Ishikawa (cell line): ENCODE measurements at regions not wholly inside any gene's neighbourhood (a gene's known extent, or its start where the extent isn't known, plus 50 kb on each side); places are given as distances from the start of the nearest gene placed in this dataset.

ENCODE experiments used
- CEBPB ChIP-seq: IDR thresholded peaks from 2 replicates; pipeline ENCODE4 v1.6.1; 2012
- CREB1 ChIP-seq: IDR thresholded peaks from 2 replicates; pipeline ENCODE4 v1.6.1; 2012; ENCODE audit warnings: low read depth
- EGR1 ChIP-seq: IDR thresholded peaks from 2 replicates; pipeline ENCODE4 v1.6.1; 2012
- EP300 ChIP-seq: IDR thresholded peaks from 2 replicates; pipeline ENCODE4 v1.6.1; 2012; ENCODE audit warnings: borderline replicate concordance
- FOXM1 ChIP-seq: IDR thresholded peaks from 2 replicates; pipeline ENCODE4 v1.6.1; 2012; ENCODE audit warnings: low read depth, borderline replicate concordance
- MAX ChIP-seq: IDR thresholded peaks from 2 replicates; pipeline ENCODE4 v1.6.1; 2012
- NFIC ChIP-seq: IDR thresholded peaks from 2 replicates; pipeline ENCODE4 v1.6.1; 2012
- RAD21 ChIP-seq: IDR thresholded peaks from 2 replicates; pipeline ENCODE4 v1.6.1; 2012; ENCODE audit warnings: low read depth
- REST ChIP-seq: IDR thresholded peaks from 2 replicates; pipeline ENCODE4 v1.6.1; 2012; ENCODE audit warnings: low read depth, mild to moderate bottlenecking
- TAF1 ChIP-seq: IDR thresholded peaks from 2 replicates; pipeline ENCODE4 v1.6.1; 2012; ENCODE audit warnings: low read depth, mild to moderate bottlenecking
- TCF12 ChIP-seq: IDR thresholded peaks from 2 replicates; pipeline ENCODE4 v1.6.1; 2012; ENCODE audit warnings: low read depth
- TEAD4 ChIP-seq: IDR thresholded peaks from 2 replicates; pipeline ENCODE4 v1.6.1; 2012
- USF1 ChIP-seq: IDR thresholded peaks from 2 replicates; pipeline ENCODE4 v1.6.1; 2012
- YY1 ChIP-seq: IDR thresholded peaks from 2 replicates; pipeline ENCODE4 v1.6.1; 2012; ENCODE audit warnings: low read depth
- ZBTB7A ChIP-seq: IDR thresholded peaks from 2 replicates; pipeline ENCODE4 v1.6.1; 2012; ENCODE audit warnings: low read depth

GRCh38 chr17:36675786-36676185, 74.4 kb downstream of the MRM1 start:
- TF ChIP-seq NFIC (no peak), TEAD4 (no peak), EGR1 (no peak), ZBTB7A (no peak), EP300 (no peak), USF1 (no peak), FOXM1 (no peak), YY1 (no peak), REST (no peak), CREB1 (no peak), TAF1 (no peak), TCF12 (no peak), MAX (no peak), RAD21 (no peak), CEBPB (no peak)

GRCh38 chr17:36679815-36680467, 78.6 kb downstream of the MRM1 start:
- no peak for TF ChIP-seq EP300
- TF ChIP-seq FOXM1: no peak
- no peak for TF ChIP-seq TCF12
- TF ChIP-seq MAX: no peak
- TF ChIP-seq EGR1: no peak
- TF ChIP-seq NFIC: no peak
- no peak for TF ChIP-seq ZBTB7A
- no peak for TF ChIP-seq TAF1
- no peak for TF ChIP-seq RAD21
- TF ChIP-seq YY1: no peak
- no peak for TF ChIP-seq REST
- no peak for TF ChIP-seq CEBPB
- TF ChIP-seq TEAD4: no peak

GRCh38 chr17:36680701-36681202, 79.4 kb downstream of the MRM1 start:
- TF ChIP-seq CEBPB (no peak), TCF12 (no peak), ZBTB7A (no peak), TAF1 (no peak), RAD21 (no peak), MAX (no peak), FOXM1 (no peak)

GRCh38 chr17:36682773-36683172, 81.4 kb downstream of the MRM1 start:
- TF ChIP-seq ZBTB7A: no peak
- TF ChIP-seq FOXM1: no peak
- no peak for TF ChIP-seq TCF12
- TF ChIP-seq REST: no peak
- no peak for TF ChIP-seq TEAD4
- TF ChIP-seq NFIC: no peak
- TF ChIP-seq EP300: no peak
- no peak for TF ChIP-seq CREB1
- TF ChIP-seq MAX: no peak
- TF ChIP-seq RAD21: no peak
- TF ChIP-seq TAF1: no peak
- no peak for TF ChIP-seq USF1
- TF ChIP-seq CEBPB: no peak
- TF ChIP-seq EGR1: no peak
- TF ChIP-seq YY1: no peak
